ENCODE measurements at regions not wholly inside any gene's neighbourhood (a gene's known extent, or its start where the extent isn't known, plus 50 kb on each side); places are given as distances from the start of the nearest gene placed in this dataset.

DNA sequence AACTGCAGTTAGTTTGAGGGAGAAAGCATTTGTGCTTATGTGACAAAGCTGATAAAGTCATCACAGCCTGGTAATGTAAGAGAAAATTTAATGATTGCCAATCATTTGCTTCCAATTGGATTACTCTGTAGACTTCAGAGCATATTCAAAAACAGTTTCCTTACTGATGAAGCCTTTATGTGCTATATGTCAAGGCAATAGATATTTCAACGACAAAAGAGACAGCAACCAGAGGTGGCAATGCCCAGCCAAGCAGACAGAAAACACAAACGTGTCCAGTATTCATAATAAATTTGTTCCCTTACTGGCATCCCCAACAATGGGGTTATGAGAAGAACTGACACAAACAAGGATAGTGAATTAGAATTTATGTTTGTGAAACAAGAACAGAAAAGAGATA, 1840.3 kb upstream of the PCDH7 start:
- H3K4me3 ChIP-seq: no peak overlapping the region
- no peak overlapping the region for H2AFZ ChIP-seq
- peaks cover 3% of the 10 kb centered on the region; the same call in 2 of the 3 replicates for H3K4me1 Mint-ChIP-seq
- peaks cover 5% of the 10 kb centered on the region; the same call in 1 of the 2 replicates for H3K4me1 ChIP-seq (ENCODE audit: insufficient read depth)
- H3K27me3 ChIP-seq (ENCODE audit: insufficient read depth): no peaks in the 10 kb centered on the region
- H3K36me3 ChIP-seq (ENCODE audit: insufficient read depth): no peaks in the 10 kb centered on the region
- no peaks in the 10 kb centered on the region for H3K79me2 ChIP-seq (replicated peaks; ENCODE audit: insufficient read depth)
- TF ChIP-seq EZH2phosphoT487 (IDR thresholded peaks at IDR 0.05; ENCODE audit: unreplicated experiment) (no peak), JUNB (IDR thresholded peaks at IDR 0.05; ENCODE audit: unreplicated experiment) (no peak), ZNF114 (CRISPR knock-in tag; IDR thresholded peaks at IDR 0.05) (no peak), CREB1 (CRISPR knock-in tag; IDR thresholded peaks at IDR 0.05; ENCODE audit: low read depth) (no peak), STAT1 (IDR thresholded peaks at IDR 0.05; ENCODE audit: unreplicated experiment) (no peak), POLR2AphosphoS5 (IDR thresholded peaks at IDR 0.05; ENCODE audit: low read depth) (no peak), ZNF331 (CRISPR knock-in tag; IDR thresholded peaks at IDR 0.05; ENCODE audit: low read depth) (no peak), EZH2 (IDR thresholded peaks at IDR 0.05; ENCODE audit: low read depth, unreplicated experiment) (no peak), NANOG (IDR thresholded peaks at IDR 0.05; ENCODE audit: borderline replicate concordance) (no peak)
- TF ChIP-seq, protein P1, sequence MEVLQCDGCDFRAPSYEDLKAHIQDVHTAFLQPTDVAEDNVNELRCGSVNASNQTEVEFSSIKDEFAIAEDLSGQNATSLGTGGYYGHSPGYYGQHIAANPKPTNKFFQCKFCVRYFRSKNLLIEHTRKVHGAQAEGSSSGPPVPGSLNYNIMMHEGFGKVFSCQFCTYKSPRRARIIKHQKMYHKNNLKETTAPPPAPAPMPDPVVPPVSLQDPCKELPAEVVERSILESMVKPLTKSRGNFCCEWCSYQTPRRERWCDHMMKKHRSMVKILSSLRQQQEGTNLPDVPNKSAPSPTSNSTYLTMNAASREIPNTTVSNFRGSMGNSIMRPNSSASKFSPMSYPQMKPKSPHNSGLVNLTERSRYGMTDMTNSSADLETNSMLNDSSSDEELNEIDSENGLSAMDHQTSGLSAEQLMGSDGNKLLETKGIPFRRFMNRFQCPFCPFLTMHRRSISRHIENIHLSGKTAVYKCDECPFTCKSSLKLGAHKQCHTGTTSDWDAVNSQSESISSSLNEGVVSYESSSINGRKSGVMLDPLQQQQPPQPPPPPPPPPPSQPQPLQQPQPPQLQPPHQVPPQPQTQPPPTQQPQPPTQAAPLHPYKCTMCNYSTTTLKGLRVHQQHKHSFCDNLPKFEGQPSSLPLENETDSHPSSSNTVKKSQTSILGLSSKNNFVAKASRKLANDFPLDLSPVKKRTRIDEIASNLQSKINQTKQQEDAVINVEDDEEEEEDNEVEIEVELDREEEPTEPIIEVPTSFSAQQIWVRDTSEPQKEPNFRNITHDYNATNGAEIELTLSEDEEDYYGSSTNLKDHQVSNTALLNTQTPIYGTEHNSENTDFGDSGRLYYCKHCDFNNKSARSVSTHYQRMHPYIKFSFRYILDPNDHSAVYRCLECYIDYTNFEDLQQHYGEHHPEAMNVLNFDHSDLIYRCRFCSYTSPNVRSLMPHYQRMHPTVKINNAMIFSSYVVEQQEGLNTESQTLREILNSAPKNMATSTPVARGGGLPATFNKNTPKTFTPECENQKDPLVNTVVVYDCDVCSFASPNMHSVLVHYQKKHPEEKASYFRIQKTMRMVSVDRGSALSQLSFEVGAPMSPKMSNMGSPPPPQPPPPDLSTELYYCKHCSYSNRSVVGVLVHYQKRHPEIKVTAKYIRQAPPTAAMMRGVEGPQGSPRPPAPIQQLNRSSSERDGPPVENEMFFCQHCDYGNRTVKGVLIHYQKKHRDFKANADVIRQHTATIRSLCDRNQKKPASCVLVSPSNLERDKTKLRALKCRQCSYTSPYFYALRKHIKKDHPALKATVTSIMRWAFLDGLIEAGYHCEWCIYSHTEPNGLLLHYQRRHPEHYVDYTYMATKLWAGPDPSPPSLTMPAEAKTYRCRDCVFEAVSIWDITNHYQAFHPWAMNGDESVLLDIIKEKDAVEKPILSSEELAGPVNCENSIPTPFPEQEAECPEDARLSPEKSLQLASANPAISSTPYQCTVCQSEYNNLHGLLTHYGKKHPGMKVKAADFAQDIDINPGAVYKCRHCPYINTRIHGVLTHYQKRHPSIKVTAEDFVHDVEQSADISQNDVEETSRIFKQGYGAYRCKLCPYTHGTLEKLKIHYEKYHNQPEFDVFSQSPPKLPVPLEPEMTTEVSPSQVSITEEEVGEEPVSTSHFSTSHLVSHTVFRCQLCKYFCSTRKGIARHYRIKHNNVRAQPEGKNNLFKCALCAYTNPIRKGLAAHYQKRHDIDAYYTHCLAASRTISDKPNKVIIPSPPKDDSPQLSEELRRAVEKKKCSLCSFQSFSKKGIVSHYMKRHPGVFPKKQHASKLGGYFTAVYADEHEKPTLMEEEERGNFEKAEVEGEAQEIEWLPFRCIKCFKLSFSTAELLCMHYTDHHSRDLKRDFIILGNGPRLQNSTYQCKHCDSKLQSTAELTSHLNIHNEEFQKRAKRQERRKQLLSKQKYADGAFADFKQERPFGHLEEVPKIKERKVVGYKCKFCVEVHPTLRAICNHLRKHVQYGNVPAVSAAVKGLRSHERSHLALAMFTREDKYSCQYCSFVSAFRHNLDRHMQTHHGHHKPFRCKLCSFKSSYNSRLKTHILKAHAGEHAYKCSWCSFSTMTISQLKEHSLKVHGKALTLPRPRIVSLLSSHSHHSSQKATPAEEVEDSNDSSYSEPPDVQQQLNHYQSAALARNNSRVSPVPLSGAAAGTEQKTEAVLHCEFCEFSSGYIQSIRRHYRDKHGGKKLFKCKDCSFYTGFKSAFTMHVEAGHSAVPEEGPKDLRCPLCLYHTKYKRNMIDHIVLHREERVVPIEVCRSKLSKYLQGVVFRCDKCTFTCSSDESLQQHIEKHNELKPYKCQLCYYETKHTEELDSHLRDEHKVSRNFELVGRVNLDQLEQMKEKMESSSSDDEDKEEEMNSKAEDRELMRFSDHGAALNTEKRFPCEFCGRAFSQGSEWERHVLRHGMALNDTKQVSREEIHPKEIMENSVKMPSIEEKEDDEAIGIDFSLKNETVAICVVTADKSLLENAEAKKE (CRISPR knock-in tag; IDR thresholded peaks at IDR 0.05): no peak
- TF ChIP-seq, protein P2, sequence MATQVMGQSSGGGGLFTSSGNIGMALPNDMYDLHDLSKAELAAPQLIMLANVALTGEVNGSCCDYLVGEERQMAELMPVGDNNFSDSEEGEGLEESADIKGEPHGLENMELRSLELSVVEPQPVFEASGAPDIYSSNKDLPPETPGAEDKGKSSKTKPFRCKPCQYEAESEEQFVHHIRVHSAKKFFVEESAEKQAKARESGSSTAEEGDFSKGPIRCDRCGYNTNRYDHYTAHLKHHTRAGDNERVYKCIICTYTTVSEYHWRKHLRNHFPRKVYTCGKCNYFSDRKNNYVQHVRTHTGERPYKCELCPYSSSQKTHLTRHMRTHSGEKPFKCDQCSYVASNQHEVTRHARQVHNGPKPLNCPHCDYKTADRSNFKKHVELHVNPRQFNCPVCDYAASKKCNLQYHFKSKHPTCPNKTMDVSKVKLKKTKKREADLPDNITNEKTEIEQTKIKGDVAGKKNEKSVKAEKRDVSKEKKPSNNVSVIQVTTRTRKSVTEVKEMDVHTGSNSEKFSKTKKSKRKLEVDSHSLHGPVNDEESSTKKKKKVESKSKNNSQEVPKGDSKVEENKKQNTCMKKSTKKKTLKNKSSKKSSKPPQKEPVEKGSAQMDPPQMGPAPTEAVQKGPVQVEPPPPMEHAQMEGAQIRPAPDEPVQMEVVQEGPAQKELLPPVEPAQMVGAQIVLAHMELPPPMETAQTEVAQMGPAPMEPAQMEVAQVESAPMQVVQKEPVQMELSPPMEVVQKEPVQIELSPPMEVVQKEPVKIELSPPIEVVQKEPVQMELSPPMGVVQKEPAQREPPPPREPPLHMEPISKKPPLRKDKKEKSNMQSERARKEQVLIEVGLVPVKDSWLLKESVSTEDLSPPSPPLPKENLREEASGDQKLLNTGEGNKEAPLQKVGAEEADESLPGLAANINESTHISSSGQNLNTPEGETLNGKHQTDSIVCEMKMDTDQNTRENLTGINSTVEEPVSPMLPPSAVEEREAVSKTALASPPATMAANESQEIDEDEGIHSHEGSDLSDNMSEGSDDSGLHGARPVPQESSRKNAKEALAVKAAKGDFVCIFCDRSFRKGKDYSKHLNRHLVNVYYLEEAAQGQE (IDR thresholded peaks at IDR 0.05; ENCODE audit: unreplicated experiment): no peak
- TF ChIP-seq, protein P3, sequence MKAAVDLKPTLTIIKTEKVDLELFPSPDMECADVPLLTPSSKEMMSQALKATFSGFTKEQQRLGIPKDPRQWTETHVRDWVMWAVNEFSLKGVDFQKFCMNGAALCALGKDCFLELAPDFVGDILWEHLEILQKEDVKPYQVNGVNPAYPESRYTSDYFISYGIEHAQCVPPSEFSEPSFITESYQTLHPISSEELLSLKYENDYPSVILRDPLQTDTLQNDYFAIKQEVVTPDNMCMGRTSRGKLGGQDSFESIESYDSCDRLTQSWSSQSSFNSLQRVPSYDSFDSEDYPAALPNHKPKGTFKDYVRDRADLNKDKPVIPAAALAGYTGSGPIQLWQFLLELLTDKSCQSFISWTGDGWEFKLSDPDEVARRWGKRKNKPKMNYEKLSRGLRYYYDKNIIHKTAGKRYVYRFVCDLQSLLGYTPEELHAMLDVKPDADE (IDR thresholded peaks at IDR 0.05): no peak
- TF ChIP-seq, protein P4, sequence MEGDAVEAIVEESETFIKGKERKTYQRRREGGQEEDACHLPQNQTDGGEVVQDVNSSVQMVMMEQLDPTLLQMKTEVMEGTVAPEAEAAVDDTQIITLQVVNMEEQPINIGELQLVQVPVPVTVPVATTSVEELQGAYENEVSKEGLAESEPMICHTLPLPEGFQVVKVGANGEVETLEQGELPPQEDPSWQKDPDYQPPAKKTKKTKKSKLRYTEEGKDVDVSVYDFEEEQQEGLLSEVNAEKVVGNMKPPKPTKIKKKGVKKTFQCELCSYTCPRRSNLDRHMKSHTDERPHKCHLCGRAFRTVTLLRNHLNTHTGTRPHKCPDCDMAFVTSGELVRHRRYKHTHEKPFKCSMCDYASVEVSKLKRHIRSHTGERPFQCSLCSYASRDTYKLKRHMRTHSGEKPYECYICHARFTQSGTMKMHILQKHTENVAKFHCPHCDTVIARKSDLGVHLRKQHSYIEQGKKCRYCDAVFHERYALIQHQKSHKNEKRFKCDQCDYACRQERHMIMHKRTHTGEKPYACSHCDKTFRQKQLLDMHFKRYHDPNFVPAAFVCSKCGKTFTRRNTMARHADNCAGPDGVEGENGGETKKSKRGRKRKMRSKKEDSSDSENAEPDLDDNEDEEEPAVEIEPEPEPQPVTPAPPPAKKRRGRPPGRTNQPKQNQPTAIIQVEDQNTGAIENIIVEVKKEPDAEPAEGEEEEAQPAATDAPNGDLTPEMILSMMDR (conservative IDR thresholded peaks at IDR 0.05; ENCODE audit: low read depth in 2 of 2): no peak
- H3F3A ChIP-seq (replicated peaks; ENCODE audit: low read depth): no peaks in the 10 kb centered on the region
- no peaks in the 10 kb centered on the region for H3K9me2 ChIP-seq (ENCODE audit: insufficient read depth)
- H3K27me3 Mint-ChIP-seq (ENCODE audit: insufficient read depth, low read depth, poor library complexity): no peaks in the 10 kb centered on the region
- DNase-seq (ENCODE audit: low spot score): no peak
- H3K27ac Mint-ChIP-seq: no peak overlapping the region
- H3K9me3 Mint-ChIP-seq: no peaks in the 10 kb centered on the region
- no peaks in the 10 kb centered on the region for H3K36me3 Mint-ChIP-seq (ENCODE audit: low read depth)
- no peak overlapping the region for H3K4me3 Mint-ChIP-seq
- H3K4me2 ChIP-seq: no peak overlapping the region
- no peak for ATAC-seq
- H4K20me1 ChIP-seq (replicated peaks; ENCODE audit: insufficient read depth): no peaks in the 10 kb centered on the region
- no peak overlapping the region for H3K27ac ChIP-seq (ENCODE audit: low read depth)
